Activated CD8-positive, alpha-beta memory T cell treated with anti-CD3 and anti-CD28 coated beads, Interleukin-2, amount 50 U/mL, for 24 hours (primary cell): ENCODE measurements at regions not wholly inside any gene's neighbourhood (a gene's known extent, or its start where the extent isn't known, plus 50 kb on each side); places are given as distances from the start of the nearest gene placed in this dataset.

ENCODE experiments used
- DNase-seq: peaks from one replicate; pipeline ENCODE4 v3.0.0-alpha.2; 2020; ENCODE audit errors: extremely low read depth

DNA sequence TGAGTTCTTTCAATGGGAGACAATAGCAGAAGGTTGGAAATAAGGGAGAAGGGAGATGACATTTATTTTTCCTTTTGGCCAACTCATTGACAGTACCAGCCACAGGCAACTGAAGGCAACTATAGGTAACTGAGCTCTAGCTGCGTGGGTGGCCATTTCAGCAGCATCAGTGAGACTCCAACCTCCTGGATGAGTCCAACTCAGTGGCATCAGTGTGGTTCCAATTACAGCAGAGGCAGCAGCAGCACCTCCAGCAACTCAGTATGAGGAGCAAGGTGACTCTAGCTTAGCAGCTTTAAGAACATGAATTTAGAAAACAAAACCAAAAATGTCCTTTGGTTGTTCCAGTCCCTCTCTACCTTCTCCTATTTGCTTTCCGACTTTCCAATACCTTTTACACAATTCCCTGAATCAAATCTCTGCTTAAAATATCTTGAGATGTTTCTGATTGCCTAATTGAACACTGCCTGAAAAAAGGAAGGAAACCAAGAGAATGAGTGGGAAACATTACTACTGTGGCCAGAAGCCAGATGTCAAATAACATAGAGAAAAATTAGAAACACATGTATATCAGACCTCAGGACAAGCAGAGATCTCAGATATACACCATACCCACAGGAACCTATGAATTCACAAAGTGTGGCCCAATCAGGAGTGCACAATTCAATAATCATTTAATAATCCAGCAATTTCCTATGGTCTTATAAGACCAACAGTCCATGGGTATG, 166.5 kb upstream of the RORB start:
- no peak for DNase-seq

DNA sequence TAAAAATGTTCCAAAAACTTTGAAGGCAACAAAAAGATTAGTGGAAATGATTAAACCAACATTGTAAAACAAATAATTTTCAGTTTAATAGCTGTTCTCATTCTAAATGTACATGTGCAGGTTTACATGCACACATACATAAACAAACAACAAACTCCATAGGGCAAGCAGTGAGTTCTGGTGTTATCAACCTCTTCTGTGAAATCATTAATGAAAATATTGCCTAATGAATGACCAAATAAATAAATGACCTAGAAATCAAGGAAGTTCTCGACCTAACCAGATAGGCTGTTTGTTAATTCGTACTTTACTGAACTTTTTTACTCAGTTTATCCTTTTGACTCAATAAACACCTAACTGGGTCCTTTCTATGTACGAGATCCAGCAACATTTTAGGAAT, 165.5 kb upstream of the RORB start:
- no peak for DNase-seq

DNA sequence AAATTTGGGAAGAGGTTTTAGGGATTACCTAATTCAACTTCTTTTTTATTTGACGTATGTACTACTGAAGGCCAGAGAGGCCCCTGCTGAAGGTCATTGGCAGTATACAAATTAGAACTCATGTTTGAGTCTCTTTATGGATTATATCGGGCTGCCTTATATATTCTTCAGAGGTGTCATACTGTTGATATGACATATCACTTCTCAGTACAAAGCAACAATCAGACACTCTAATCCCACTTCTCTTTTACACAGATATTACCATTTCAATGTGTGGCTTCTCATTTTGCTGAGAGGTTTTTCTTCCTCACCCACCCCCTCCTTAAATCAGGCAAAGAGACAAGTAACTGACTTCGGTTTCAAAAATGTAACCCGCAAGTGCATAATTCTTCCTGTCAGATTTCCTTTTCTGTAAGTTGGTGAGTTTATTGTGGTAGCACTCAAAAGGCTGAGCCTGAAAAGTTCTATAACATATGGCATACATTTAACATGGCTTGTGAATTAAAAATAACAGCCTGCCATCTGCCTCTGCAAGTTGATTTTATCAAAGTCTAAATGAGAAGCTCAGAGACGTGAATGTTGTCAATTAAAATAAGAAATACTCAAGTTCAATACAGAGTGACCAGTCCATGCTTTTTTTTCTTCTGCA, 163.6 kb upstream of the RORB start:
- no peak for DNase-seq

DNA sequence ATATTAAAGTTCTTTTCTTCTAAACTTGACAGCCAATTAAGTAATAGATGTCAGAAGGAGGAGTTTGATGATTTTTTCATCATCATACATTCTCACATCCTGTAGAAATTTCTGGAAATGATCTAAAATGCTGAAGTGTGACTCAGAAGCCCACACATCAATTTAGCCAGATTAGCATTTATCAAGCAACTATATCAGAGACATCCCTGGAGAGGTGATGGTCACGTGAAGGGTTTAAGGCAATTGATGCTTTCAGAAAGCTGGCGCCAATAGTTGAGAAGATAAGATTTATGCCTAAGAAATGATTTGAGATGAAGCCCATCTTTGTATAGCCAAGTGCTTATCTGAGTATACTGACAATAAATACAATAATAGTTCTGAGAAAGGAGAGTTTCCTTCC, 162.9 kb upstream of the RORB start:
- no peak for DNase-seq

DNA sequence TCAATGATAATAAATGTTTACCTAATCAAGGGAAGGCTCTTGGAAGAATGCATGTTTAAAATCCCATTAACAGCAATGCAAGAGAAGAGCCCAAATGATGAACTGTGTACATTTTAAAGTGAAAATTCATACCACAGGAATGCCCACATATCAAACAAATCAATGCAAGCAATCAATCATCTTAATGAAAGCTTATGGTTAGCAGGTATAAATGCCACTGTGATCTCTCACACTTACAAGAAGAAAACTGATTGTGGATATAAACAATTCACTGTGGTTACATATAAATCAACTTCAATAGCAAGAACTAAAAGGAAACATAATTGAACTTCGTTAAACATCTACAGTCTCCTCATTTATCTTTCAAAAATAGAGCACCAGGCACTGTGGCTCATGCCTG, 161.0 kb upstream of the RORB start:
- no peak for DNase-seq

DNA sequence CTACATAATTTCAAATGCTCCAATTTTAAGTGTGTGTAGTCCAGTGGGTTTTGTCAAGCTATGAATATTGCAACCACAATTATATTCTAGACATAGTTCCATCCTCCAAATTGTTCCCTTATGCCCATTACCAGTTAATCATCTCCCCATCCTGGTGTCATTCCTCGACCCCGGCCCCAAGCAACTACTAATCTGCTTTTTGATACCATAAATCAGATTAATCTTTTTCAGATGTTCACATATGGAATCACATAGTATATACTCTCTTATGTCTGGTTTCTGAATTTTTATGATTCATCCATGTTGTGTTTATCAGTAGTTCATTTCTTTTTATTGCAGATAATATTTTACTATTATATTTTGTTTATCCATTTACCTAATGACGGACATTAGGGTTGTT, 148.4 kb upstream of the RORB start:
- DNase-seq: no peak

DNA sequence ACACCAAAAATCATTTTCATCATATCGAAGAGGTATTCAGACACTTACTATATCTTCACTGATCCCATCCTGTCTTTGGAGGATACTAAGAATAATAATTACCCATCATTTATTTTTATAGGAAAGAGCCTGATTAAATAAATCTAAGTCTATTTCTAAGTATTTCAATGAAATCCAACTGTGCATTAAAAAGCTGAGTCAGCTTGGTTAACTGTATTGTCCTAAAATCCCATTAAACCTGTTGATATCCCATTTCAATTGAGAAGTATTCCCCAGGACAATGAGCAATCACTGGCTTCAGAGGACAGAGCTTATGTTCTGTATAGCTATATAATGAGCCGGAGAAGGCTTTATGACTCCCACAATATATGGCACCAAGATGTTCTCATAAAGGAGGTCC, 142.0 kb upstream of the RORB start:
- no peak for DNase-seq

DNA sequence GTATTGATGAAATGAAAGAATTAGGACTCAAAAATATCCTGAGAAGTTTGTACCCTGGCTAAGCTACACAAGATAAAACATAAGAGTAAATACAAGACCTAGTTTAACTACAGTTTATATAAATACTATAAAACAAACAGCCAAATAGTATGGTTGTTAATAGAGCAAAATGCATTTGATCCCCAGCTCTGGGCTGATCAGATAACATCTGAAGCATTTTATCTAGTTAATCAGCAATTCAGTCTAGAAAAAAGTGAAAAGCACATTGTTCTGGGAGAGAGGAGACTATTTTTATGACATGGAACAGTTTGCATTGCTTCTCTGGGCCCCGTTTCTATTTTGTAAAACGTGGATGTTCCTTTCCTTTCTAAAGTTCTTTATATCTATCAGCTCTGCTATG, 139.6 kb upstream of the RORB start:
- no peak for DNase-seq

DNA sequence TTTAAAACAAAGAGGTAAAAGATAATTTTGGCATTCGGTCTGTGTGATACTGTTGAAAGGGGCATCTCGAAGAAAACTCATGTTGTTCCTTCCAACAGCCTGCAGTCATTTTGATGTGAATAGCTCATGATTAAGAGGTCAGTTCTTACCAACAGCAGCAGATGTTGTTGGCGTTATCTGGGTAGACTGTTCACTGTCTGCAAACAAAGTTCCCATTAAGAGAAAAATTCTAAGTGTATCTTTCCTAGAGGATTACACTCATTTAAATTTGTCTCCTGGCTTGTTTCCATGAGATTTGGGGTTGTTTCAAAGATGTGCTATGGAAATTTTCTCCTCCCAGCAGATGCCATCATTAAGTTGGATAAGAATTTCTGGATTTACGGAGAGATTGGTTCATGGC, 138.2 kb upstream of the RORB start:
- no peak for DNase-seq

DNA sequence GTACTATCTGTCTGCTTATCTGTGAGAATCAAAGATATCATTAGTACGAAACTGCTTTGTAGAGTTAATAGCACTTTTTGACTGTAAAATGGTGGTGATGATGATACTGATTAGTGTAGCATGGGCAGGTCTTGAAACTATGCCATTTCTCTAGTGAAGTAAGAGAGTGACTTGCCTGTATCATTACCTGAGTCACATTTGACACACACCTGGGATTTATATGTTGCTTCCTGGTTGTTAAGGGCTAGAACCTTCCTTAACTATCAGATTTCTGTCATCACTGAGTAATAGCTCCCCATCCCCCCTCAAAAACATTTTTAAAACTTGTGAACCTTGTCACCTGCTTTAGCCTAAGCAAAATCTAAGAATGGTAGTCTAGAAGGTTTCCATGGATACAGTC, 135.6 kb upstream of the RORB start:
- no peak for DNase-seq

DNA sequence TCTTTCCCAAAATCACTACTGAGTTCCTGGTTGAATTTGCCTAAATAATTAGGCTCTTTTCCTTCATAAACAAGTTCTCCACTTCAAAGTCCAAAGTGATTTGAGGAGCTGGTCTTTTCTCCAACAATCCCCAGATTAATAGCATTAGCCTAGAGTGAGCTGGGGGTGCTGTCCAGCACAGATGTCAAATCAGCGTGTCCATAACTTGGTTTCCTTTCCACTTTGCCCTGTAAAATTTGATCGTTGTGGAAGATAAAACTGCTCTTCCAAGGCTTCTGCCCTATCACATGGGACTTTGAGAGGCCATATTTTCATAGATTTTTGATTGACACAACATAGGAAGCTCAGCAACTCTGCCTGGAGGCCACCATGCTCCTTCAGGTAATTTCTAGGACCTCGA, 134.7 kb upstream of the RORB start:
- no peak for DNase-seq

DNA sequence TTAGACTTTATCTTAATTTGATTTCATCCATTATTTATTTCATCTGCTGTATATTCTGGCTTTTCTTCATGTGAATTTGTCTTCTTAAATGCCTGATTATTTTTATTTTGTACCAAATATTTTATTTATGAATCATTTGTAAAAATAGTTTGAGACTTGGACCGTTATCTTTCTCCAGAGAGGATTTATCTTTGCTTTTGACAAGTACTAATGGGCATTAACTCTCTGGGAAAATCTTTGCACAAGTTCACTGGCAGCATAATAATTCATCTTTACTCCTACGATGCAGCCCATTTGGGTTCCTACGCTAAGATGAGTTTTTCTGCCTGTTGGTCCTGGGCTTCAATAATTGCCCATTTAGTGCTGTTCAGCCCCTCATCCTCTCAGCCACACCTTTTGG, 131.0 kb upstream of the RORB start:
- no peak for DNase-seq

DNA sequence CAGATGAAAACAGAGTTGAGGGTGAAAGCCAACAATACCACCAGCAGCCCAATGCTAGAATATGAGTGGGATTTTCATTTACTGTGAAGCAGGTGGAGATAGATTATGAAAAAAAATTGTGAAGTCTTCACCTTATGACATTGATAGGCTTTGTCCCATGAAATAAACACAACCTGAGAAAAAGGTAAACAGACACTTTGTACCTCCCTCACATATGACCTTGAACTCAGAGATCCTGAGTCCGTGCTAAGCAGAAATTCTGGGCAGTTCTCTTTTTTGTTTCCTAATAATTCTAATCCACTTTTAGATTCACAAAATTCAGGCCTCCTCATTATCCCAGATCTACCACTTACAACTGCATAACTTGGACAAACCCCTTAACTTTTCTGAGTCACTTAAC, 127.3 kb upstream of the RORB start:
- no peak for DNase-seq

DNA sequence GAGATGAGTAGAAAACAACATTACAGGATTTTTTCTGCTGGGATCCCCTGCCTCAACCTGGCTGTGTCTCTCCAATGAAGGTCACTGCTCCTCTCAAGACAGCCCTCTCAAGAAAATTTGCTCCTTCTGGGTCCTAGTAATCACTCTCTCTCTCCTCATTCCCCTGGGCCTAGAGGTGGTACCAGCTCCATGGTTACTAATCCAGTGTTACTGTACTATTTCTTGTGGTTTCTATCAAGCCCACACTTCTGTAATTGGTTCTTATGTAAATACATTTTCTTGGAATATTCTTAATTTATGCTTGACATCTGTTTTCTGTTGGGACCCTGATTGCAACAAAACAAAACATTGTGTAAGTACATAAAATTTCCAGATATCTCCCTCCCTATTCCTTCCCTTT, 123.8 kb upstream of the RORB start:
- DNase-seq: no peak

DNA sequence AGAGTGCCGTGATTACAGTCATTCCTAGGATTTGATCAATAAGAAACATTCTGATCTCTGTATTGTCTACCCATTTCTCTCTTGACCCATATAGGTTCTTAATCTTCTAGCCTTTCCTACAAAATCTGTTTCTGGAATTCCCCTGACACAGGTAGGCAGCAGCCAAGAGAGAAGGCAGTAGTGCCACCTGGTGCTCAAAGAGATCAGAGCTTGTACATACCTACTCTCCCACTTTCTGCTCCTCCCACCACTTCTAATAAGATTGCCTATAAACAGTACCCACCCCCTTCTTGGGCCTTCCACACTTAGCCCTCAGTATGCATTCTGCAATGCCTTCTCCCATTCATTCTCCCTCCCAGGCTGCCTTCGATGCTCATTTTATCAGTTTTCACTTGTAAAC, 117.4 kb upstream of the RORB start:
- DNase-seq: no peak

DNA sequence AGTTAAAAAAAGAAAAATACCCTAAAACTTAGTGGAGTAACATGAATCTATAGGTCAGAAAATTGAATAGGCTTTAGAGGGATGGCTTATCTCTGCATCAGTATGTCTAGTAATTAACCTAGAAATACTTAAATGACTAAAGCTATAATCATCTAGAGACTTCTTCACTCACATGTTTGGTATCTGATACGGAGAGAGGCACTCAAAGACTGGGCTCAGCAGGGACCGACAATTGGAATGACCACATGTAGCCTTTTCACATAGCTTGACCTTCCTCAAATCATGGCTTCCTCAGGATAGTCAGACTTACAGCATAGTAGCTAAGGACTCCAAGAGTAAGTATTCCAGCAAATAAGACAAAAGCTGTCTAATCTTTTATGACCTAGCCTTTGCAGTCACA, 105.3 kb upstream of the RORB start:
- DNase-seq: no peak

DNA sequence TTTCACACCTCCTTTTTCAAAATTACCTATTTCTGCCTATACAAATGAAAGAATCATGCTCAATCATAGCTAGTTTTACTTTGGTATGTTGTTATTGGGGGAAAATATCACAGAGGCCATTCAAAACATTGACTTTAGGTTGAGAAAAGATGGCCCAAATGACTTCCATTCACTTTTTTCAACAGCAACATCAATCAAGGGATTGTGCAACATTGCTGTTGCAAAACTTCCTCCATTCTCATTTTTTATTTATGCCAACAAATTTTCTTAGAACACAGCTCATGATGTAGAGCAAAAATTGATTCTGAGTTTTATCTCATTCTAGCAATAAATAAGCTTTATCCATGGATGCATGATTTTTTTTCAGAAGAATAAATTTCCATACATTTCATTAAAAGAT, 93.6 kb upstream of the RORB start:
- no peak for DNase-seq

DNA sequence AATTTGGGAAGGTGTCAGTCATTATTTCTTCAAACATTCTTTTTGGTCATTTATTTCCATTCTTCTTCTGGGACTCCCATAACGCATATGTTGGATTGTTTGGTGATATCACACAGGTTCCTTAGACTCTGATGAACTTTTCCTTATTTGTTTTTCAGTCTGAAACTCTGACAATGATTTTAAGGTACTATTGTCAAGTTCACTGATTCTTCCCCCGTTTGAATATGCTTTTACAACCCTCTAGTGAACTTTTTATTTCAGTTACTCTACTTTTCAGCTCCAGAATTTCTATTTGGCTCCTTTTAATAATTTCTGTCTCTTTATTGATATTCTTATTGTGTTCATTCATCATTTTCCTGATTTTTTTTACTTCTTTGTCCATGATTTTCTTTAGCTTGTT, 92.5 kb upstream of the RORB start:
- DNase-seq: no peak

DNA sequence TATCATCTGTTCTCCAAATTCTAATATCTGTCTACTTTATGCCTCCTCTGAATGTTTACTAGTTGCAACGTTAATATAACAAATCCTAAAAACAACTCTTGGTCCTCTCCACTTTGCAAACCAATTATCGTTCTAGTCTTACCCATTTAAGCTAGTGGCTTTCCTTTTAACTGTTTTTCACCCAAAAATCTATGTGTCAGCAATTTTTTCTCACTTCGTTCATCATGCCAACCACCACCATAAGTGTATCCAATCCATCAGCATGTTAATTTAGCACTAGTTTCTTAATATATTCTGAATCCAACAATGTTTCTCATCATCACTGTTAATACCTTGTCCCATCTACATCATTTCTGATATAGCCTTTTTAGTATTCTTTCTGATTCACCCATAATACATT, 90.0 kb upstream of the RORB start:
- no peak for DNase-seq

DNA sequence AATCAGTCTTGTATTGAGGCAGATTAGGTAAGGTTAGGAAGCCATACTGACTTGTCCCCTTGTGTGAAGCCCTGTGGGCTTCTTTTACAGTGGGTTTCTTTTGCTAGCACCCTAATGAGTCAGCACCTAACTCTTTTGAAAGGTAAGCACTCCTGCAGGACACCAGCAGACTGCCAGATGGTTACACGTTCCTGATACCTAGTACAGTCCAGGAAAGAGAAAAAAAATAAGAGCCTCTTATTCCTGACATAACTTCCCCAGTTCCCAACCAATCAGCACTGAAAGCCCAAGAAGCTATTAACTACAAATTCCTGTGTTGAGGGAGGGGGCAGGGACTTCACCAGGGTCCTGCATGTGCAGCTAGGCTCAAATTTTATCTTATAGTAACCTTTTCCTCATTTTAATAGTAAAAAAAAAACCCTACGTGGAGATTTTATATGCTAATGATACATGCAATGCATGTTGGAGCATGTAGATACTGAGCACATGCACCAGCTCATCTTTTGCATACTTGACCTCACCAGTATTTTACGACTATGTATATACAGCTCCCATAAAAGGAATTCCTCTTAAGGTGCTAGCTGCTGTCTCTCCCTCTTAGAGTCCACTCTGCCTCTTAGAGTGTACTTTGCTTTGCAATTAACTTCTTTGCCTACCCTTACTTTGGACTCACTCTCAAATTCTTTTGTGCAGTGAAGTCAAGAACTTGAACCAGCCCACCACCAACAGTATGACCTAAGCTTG, 84.7 kb upstream of the RORB start:
- DNase-seq: no peak

DNA sequence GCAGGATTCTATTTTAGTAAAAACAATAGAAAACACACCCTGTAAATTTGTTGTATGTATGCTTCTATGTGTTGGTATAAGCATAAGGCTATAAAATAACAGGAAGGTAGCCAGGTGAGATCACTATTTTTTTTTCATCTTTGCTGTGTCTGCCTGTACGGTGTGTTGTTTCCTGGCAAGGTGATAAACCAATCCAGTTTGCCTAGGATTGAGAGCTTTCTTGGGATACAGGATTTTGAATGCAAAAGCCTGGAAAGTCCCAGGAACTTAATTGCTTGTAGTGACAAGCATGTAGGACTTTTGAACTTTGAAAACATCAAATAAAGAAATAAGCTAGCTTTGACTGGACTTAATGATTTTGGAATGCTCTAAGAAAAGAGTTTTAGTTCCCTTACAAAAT, 83.3 kb upstream of the RORB start:
- no peak for DNase-seq

DNA sequence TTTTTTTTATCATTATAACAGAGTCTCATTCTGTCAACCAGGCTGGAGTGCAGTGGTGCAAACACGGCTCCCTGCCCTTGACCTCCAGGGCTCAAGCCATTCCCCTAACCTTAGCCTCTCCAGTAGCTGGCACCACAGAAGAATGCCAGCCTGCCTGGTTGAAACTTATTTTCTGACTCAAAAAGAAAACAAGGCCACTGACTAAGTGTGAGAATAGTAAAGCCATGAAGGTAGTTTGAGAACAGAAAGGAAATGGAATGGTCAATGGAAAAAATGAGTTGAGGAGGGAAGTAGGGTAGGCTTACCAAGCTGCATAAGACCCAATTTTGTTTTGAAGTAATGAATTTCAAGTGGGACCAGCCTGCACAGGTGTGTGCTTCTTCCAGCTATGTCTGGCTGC, 82.8 kb upstream of the RORB start:
- DNase-seq: no peak

DNA sequence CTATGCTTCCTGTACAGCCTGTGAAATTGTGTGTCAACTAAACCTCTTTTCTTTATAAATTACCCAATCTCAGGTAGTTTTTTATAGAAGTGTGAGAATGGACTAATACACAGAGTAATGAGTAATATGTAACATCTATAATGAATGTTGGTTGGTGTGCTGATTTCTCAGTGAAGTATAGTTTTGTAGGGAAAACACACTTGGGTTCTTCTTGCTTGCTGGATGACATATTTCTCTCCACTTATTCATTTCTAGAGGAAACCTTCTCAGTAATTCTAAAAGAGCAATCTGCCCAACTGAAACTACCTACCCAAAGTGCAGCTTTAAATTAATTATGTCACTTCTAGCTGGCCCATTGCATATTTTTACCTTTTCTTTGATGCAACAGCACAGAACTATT, 81.1 kb upstream of the RORB start:
- DNase-seq: no peak
